GM12878 (cell line): ENCODE measurements at regions not wholly inside any gene's neighbourhood (a gene's known extent, or its start where the extent isn't known, plus 50 kb on each side); places are given as distances from the start of the nearest gene placed in this dataset.

Experiments
- ATAC-seq: fragments of 200-7000 bp; cut with Tn5 transposase; 3 replicates; pipeline ENCODE4 v1.9.1; 2020; ENCODE audit warnings: mild to moderate bottlenecking, moderate library complexity
- BruUV-seq: library from RNA; stranded (reverse); fragments of 400-500 nt; replicated peaks from 2 replicates; lab custom pipeline; 2021; lab: Mats Ljungman, UMichigan
- CTCF ChIA-PET: fragments of 300-600 bp; sonication (Branson Sonifier 250); formaldehyde crosslinking; extraction: SDS; loops from one replicate; lab custom pipeline; 2021; ENCODE audit warnings: inconsistent platforms; lab: Yijun Ruan, JAX
- POLR2A ChIA-PET: fragments of 350-600 bp; formaldehyde crosslinking; extraction: SDS; loops from one replicate; lab custom pipeline; 2021; ENCODE audit warnings: inconsistent platforms; lab: Charles Lee
- RAD21 ChIA-PET: fragments of 300-600 bp; sonication (Branson Sonifier 250); formaldehyde crosslinking; loops from one replicate; lab custom pipeline; 2023; ENCODE audit warnings: antibody characterized with exemption; ENCODE audit not compliant: unreplicated experiment; lab: Charles Lee
- SMC1A ChIA-PET: fragments of 300-600 bp; sonication (Branson Sonifier 250); formaldehyde crosslinking; loops from one replicate; lab custom pipeline; 2023; ENCODE audit not compliant: unreplicated experiment, uncharacterized antibody; lab: Charles Lee
- DNase-seq: peaks from one replicate; pipeline ENCODE4 v3.0.0-alpha.2; 2011; ENCODE audit warnings: low read depth, low spot score
- FAIRE-seq: peaks from 3 replicates; lab custom pipeline; 2011; peaks lifted over from hg19 to GRCh38; lab: Jason Lieb, UNC
- H2AFZ ChIP-seq: 2 replicates; pipeline ENCODE4 v1.6.0; 2011; ENCODE audit warnings: low read depth, low read length, control low read depth; ENCODE audit not compliant: control insufficient read depth
- H3K27ac ChIP-seq: 2 replicates; pipeline ENCODE4 v1.5.1; 2011; ENCODE audit warnings: control low read depth; ENCODE audit not compliant: control insufficient read depth, insufficient read depth
- H3K27me3 ChIP-seq, 2 experiments: replicated peaks in 1 of 2; 2 replicates each; pipeline versions ENCODE4 v1.6.0 to v1.6.1; 2011; ENCODE audit warnings: low read length in 1 of 2; ENCODE audit not compliant: control insufficient read depth in 2 of 2, insufficient read depth in 2 of 2
- H3K36me3 ChIP-seq, 2 experiments: 2 replicates each; pipeline ENCODE4 v1.5.1; 2011; ENCODE audit warnings: low read length in 1 of 2; ENCODE audit not compliant: control insufficient read depth in 2 of 2, insufficient read depth in 2 of 2
- H3K4me1 ChIP-seq: 2 replicates; pipeline ENCODE4 v1.6.1; 2011; ENCODE audit warnings: mild to moderate bottlenecking, low read length, moderate library complexity, mixed read lengths; ENCODE audit not compliant: control insufficient read depth, insufficient read depth
- H3K4me2 ChIP-seq: 2 replicates; pipeline ENCODE4 v1.6.0; 2011; ENCODE audit warnings: control low read depth; ENCODE audit not compliant: control insufficient read depth, insufficient read depth
- H3K4me3 ChIP-seq: fragments of 200-600 bp; sonication (generic); 2 replicates; pipeline ENCODE4 v1.5.1; 2016
- H3K79me2 ChIP-seq: 2 replicates; pipeline ENCODE4 v1.6.0; 2011; ENCODE audit warnings: low read length; ENCODE audit not compliant: control insufficient read depth, insufficient read depth
- H3K9ac ChIP-seq: 2 replicates; pipeline ENCODE4 v1.8.0; 2011; ENCODE audit warnings: low read length, control low read depth, mixed read lengths; ENCODE audit not compliant: control insufficient read depth, insufficient read depth
- H3K9me3 ChIP-seq: replicated peaks from 3 replicates; pipeline ENCODE4 v1.5.1; 2011; ENCODE audit warnings: mild to moderate bottlenecking, low read length; ENCODE audit not compliant: control insufficient read depth, insufficient read depth
- H4K20me1 ChIP-seq: 2 replicates; pipeline ENCODE4 v1.6.0; 2011; ENCODE audit not compliant: control insufficient read depth, insufficient read depth
- CBX3 ChIP-seq: fragments of 200-600 bp; sonication (generic); IDR thresholded peaks from 2 replicates; pipeline ENCODE4 v1.6.1; 2016; ENCODE audit warnings: low read depth, borderline replicate concordance
- NFXL1 ChIP-seq: fragments of 450-650 bp; IDR thresholded peaks from 2 replicates; pipeline ENCODE4 v1.6.1; 2017; ENCODE audit warnings: antibody characterized with exemption, mild to moderate bottlenecking, borderline replicate concordance
- POLR2A ChIP-seq: IDR thresholded peaks from 2 replicates; pipeline ENCODE4 v1.6.1; 2011; ENCODE audit warnings: low read depth, mild to moderate bottlenecking, low read length
- PRDM15 ChIP-seq: fragments of 450-650 bp; formaldehyde crosslinking; IDR thresholded peaks from 2 replicates; pipeline ENCODE4 v1.4.0; 2020; ENCODE audit warnings: mild to moderate bottlenecking, moderate library complexity
- RELA ChIP-seq: fragments of 450-650 bp; IDR thresholded peaks from 2 replicates; pipeline ENCODE4 v1.8.0; 2014; ENCODE audit warnings: borderline replicate concordance; ENCODE audit not compliant: partially characterized antibody
- SP1 ChIP-seq: IDR thresholded peaks from one replicate; pipeline ENCODE4 v1.6.1; 2011; ENCODE audit warnings: low read depth, low read length
- STAT3 ChIP-seq: IDR thresholded peaks from 2 replicates; pipeline ENCODE4 v1.6.1; 2011; ENCODE audit warnings: low read depth, low read length, improper control_type of control experiment
- SUPT20H ChIP-seq: IDR thresholded peaks from 2 replicates; pipeline ENCODE4 v1.6.1; 2011; ENCODE audit warnings: low read depth, mild to moderate bottlenecking, low read length, moderate library complexity, borderline replicate concordance; ENCODE audit not compliant: control insufficient read depth
- TCF3 ChIP-seq: IDR thresholded peaks from 2 replicates; pipeline ENCODE4 v1.6.1; 2012; ENCODE audit warnings: low read depth, mild to moderate bottlenecking, low read length, borderline replicate concordance; ENCODE audit not compliant: insufficient read depth
- ZBTB11 ChIP-seq: fragments of 450-650 bp; formaldehyde crosslinking; IDR thresholded peaks from 2 replicates; pipeline ENCODE4 v1.5.0; 2022; ENCODE audit warnings: mild to moderate bottlenecking, missing genetic modification characterization
- WGBS: methylation state at CpG from one replicate; pipeline ENCODE4 v1.1.6; 2016; ENCODE audit warnings: low lambda C conversion rate; ENCODE audit not compliant: insufficient replicate concordance, insufficient coverage; ENCODE audit errors: missing lambda C conversion rate; 5-methylcytosine and 5-hydroxymethylcytosine counted together
- in situ Hi-C: fragments of 300-500 bp; cut with MboI; formaldehyde crosslinking; loops from 9 replicates; pipeline ENCODE4 v1.14.3; 2018; ENCODE audit warnings: mixed read lengths
- intact Hi-C: fragments of 100-400 bp; cut with micrococcal nuclease; formaldehyde crosslinking; loops from one replicate; pipeline ENCODE4 v1.14.2; 2022; ENCODE audit not compliant: unreplicated experiment

GRCh38 chr14:35989736-35990135 is 163.6 kb downstream of the BRMS1L start:
- Histone ChIP-seq H4K20me1 (no peaks in the 10 kb centered on the region), H2AFZ (no peak overlapping the region), H3K36me3 (no peaks in the 10 kb centered on the region), H3K4me3 (no peak overlapping the region), H3K27ac (no peak overlapping the region), H3K4me1 (peaks cover 11% of the 10 kb centered on the region), H3K9me3 (no peaks in the 10 kb centered on the region), H3K4me2 (no peak overlapping the region), H3K79me2 (no peaks in the 10 kb centered on the region), H3K9ac (no peak overlapping the region), H3K27me3 (no peaks in the 10 kb centered on the region)
- in situ Hi-C loops: no loop called here
- TF ChIP-seq RELA (no peak), NFXL1 (no peak), CBX3 (no peak), STAT3 (no peak), SUPT20H (no peak), ZBTB11 (CRISPR knock-in tag) (no peak), SP1 (no peak), POLR2A (no peak), TCF3 (no peak), PRDM15 (CRISPR knock-in tag) (no peak)
- 96% methylated on average over 4 of the region's 4 CpGs for WGBS
- POLR2A ChIA-PET: no interaction called here
- intact Hi-C loops: no loop called here
- DNase-seq (no peak), ATAC-seq (no peak), FAIRE-seq (no peak)
- SMC1A ChIA-PET: no interaction called here
- CTCF ChIA-PET: no interaction called here
- no TSS peak for BruUV-seq
- RAD21 ChIA-PET: no interaction called here
